ENCODE measurements at regions not wholly inside any gene's neighbourhood (a gene's known extent, or its start where the extent isn't known, plus 50 kb on each side); places are given as distances from the start of the nearest gene placed in this dataset.

DNA sequence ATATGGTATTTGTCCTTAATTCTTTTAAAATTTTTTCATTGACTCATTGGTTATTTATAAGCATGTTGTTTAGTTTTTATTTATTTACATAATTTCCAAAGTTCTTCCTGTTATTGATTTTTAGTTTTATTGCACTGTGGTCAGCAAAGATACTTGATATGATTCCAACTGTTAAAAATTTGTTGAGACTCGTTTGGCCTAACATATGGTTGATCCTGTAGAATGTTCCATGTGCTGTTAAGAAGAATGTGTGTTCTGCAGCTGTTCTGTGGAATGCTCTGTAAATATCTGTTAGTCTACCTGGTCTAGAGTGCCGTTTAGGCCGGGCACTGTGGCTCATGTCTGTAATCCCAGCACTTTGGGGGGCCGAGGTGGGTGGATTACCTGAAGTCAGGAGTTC, 197.7 kb downstream of the CD109 start (continued):
- TF ChIP-seq, protein P1, sequence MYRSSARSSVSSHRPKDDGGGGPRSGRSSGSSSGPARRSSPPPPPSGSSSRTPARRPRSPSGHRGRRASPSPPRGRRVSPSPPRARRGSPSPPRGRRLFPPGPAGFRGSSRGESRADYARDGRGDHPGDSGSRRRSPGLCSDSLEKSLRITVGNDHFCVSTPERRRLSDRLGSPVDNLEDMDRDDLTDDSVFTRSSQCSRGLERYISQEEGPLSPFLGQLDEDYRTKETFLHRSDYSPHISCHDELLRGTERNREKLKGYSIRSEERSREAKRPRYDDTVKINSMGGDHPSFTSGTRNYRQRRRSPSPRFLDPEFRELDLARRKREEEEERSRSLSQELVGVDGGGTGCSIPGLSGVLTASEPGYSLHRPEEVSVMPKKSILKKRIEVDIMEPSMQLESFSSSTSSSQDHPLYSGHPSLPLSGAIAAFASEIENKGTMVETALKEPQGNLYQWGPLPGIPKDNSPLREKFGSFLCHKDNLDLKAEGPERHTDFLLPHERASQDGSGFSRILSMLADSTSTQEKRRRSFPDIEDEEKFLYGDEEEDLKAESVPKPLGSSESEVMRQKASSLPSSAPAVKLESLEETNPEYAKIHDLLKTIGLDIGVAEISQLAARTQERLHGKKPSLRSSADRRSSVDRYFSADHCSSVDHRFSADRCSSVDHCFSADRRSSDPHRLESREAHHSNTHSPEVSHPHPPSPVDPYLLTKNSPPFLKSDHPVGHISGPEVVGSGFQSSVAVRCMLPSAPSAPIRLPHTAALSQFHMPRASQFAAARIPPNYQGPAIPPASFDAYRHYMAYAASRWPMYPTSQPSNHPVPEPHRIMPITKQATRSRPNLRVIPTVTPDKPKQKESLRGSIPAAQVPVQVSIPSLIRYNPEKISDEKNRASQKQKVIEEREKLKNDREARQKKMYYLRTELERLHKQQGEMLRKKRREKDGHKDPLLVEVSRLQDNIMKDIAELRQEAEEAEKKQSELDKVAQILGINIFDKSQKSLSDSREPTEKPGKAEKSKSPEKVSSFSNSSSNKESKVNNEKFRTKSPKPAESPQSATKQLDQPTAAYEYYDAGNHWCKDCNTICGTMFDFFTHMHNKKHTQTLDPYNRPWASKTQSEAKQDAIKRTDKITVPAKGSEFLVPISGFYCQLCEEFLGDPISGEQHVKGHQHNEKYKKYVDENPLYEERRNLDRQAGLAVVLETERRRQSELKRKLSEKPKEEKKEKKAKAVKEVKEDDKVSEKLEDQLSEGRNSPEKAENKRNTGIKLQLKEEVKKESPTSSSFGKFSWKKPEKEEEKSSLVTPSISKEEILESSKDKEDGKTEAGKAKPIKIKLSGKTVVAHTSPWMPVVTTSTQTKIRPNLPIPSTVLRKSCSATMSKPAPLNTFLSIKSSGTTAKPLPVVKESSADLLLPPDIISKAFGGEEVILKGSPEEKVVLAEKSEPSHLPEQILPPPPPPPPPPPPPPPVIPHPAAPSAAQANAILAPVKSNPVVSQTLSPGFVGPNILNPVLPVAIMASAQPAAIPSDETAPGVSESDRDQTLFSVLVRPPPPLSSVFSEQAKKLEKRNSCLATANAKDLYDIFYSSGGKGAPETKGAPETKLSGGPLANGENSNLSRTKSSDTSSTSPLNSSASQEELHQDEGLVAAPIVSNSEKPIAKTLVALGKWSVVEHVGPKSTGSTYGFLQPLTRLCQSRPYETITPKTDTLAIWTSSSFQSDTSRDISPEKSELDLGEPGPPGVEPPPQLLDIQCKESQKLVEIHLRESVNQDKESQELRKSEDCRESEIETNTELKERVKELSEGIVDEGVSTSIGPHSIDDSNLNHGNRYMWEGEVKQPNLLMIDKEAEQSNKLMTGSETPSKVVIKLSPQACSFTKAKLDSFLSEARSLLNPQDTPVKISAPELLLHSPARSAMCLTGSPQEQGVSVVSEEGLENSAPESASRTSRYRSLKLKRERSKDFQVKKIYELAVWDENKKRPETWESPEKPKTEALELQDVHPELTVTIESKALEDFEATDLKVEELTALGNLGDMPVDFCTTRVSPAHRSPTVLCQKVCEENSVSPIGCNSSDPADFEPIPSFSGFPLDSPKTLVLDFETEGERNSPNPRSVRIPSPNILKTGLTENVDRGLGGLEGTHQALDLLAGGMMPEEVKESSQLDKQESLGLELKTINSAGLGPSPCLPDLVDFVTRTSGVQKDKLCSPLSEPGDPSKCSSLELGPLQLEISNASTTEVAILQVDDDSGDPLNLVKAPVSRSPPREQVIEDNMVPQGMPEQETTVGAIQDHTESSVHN (CRISPR knock-in tag; IDR thresholded peaks at IDR 0.05), result no peak
- no peak for TF ChIP-seq ZNF790 (CRISPR knock-in tag; IDR thresholded peaks at IDR 0.05; ENCODE audit: borderline replicate concordance)

DNA sequence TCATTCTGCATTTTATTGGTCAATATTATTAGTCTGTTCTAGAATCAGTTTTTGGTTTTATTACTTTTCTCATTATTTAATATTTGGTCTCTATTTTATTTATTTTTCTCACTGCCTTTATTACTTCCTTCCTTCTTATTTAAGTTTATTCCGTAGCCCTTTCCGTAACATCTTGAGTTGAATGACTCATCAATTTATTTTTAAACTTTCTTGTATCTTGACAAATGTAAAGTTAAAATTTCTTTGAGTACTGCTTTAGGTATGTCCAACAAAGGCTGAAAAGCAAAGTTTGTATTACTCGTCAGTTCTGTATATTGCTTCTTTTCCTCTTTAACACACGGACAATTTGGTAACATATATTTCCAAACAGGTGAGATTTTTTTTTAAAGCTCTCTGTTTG, 192.0 kb downstream of the CD109 start:
- intact Hi-C loops (cut with micrococcal nuclease; ENCODE audit: unreplicated experiment), result no loop called here
- TF ChIP-seq NFE2L2 (IDR thresholded peaks at IDR 0.05; ENCODE audit: low read length), result peak; percentile 72
- no peak for TF ChIP-seq ZNF10 (CRISPR knock-in tag; IDR thresholded peaks at IDR 0.05; ENCODE audit: borderline replicate concordance, low read depth)

More for the DNA sequence above, 192.0 kb downstream of the CD109 start:
- no peaks in the 10 kb centered on the region for H3K79me2 ChIP-seq (ENCODE audit: insufficient read depth, low read length)
- in situ Hi-C loops (cut with HindIII; ENCODE audit: extremely low pct_ligation_motif_present, low pct_unique_long_range_greater_than_20kb), result no loop called here
- BruUV-seq (replicated peaks), result no TSS peak
- 44% methylated on average over 4 of the region's 4 CpGs for WGBS (ENCODE audit: low lambda C conversion rate)
- H3K4me1 ChIP-seq (ENCODE audit: insufficient read depth, low read length), result no peaks in the 10 kb centered on the region
- H3K9ac ChIP-seq (ENCODE audit: insufficient read depth, low read depth, low read length), result no peak overlapping the region
- no peaks in the 10 kb centered on the region for H3K36me3 ChIP-seq (replicated peaks in 1 of 2; ENCODE audit: control insufficient read depth in 1 of 2, insufficient read depth in 2 of 2, low read length in 2 of 2)
- H3K27ac ChIP-seq (ENCODE audit: extremely low read length, insufficient read depth, low read length), result no peak overlapping the region
- FAIRE-seq, result no peak
- no peaks in the 10 kb centered on the region for H4K20me1 ChIP-seq (ENCODE audit: insufficient read depth, low read length)
- ChIA-PET CTCF (ENCODE audit: low intra/inter-chr PET ratio, low total read pairs) (no interaction called here), POLR2A (no interaction called here)
- H3K4me2 ChIP-seq (ENCODE audit: low read depth, low read length), result no peak overlapping the region
- no peaks in the 10 kb centered on the region for H3K27me3 ChIP-seq (ENCODE audit: control insufficient read depth in 1 of 2, insufficient read depth in 2 of 2, low read length in 2 of 2)
- no peaks in the 10 kb centered on the region for H3K9me3 ChIP-seq (ENCODE audit: low read length)
- DNase-seq (ENCODE audit: low spot score), result no peak
- H2AFZ ChIP-seq (ENCODE audit: low read length), result no peak overlapping the region
- H3K4me3 ChIP-seq (replicated peaks in 1 of 3; ENCODE audit: insufficient read depth in 1 of 3, low read depth in 2 of 3, low read length in 3 of 3), result no peak overlapping the region
- no peak for ATAC-seq

Measured in HepG2 (cell line).